ENCODE measurements at regions not wholly inside any gene's neighbourhood (a gene's known extent, or its start where the extent isn't known, plus 50 kb on each side); places are given as distances from the start of the nearest gene placed in this dataset.

- no peak for TF ChIP-seq IRF4 (IDR thresholded peaks at IDR 0.05; ENCODE audit: low read depth, low read length)
These were observed 779.4 kb upstream of the PCDH9 start (continued) for GRCh38 chr13:68009546-68009945.

- Histone ChIP-seq H3K4me1 (ENCODE audit: control insufficient read depth, insufficient read depth, low read length) (no peaks in the 10 kb centered on the region), H3K79me2 (ENCODE audit: control insufficient read depth, insufficient read depth, low read length) (no peaks in the 10 kb centered on the region), H3K27me3 (replicated peaks in 1 of 2; ENCODE audit: control insufficient read depth in 2 of 2, insufficient read depth in 2 of 2, low read length in 1 of 2) (no peaks in the 10 kb centered on the region), H3K27ac (ENCODE audit: control insufficient read depth, insufficient read depth) (no peak overlapping the region), H4K20me1 (ENCODE audit: control insufficient read depth, insufficient read depth) (no peaks in the 10 kb centered on the region), H3K9ac (ENCODE audit: control insufficient read depth, insufficient read depth, low read length) (no peak overlapping the region), H2AFZ (ENCODE audit: control insufficient read depth, low read depth, low read length) (no peak overlapping the region), H3K4me3 (no peak overlapping the region), H3K36me3 (ENCODE audit: control insufficient read depth in 2 of 2, insufficient read depth in 2 of 2, low read length in 1 of 2) (no peaks in the 10 kb centered on the region), H3K9me3 (replicated peaks; ENCODE audit: control insufficient read depth, insufficient read depth, low read length) (no peaks in the 10 kb centered on the region), H3K4me2 (ENCODE audit: control insufficient read depth, insufficient read depth) (no peak overlapping the region)
- in situ Hi-C loops (cut with MboI) (no loop called here), intact Hi-C loops (cut with micrococcal nuclease; ENCODE audit: unreplicated experiment) (no loop called here)
- ATAC-seq: no peak
- WGBS (ENCODE audit: insufficient coverage, insufficient replicate concordance, low lambda C conversion rate, missing lambda C conversion rate): 0% methylated on average over 1 of the region's 1 CpG
- RAD21 ChIA-PET (ENCODE audit: unreplicated experiment): no interaction called here
- SMC1A ChIA-PET (ENCODE audit: uncharacterized antibody, unreplicated experiment): no interaction called here
- no TSS peak for BruUV-seq (replicated peaks)
- no peak for TF ChIP-seq MLLT1 (IDR thresholded peaks at IDR 0.05)
- no peak for TF ChIP-seq ZNF622 (IDR thresholded peaks at IDR 0.05)
- no peak for TF ChIP-seq CREM (IDR thresholded peaks at IDR 0.05; ENCODE audit: low read depth)
- no peak for TF ChIP-seq SRF (IDR thresholded peaks at IDR 0.05; ENCODE audit: low read depth in 2 of 2, low read length in 2 of 2)
- TF ChIP-seq SIN3A (IDR thresholded peaks at IDR 0.05; ENCODE audit: low read depth, low read length): no peak
- no peak for TF ChIP-seq TBL1XR1 (IDR thresholded peaks at IDR 0.05; ENCODE audit: low read depth, low read length)
- TF ChIP-seq CBFB (IDR thresholded peaks at IDR 0.05; ENCODE audit: low read depth): no peak
- TF ChIP-seq ZSCAN29 (IDR thresholded peaks at IDR 0.05): no peak
- no peak for TF ChIP-seq SKIL (IDR thresholded peaks at IDR 0.05; ENCODE audit: low read depth, poor library complexity, severe bottlenecking)
- no peak for TF ChIP-seq YY1 (IDR thresholded peaks at IDR 0.05; ENCODE audit: low read depth, low read length)
- no peak for TF ChIP-seq YBX1 (IDR thresholded peaks at IDR 0.05)
- TF ChIP-seq STAT3 (IDR thresholded peaks at IDR 0.05; ENCODE audit: low read depth, low read length): no peak
- no peak for DNase-seq (ENCODE audit: low read depth, low spot score)
- no peak for FAIRE-seq
- POLR2A ChIA-PET: no interaction called here
- CTCF ChIA-PET: no interaction called here
These were observed 777.4 kb upstream of the PCDH9 start for GRCh38 chr13:68007576-68007975.
